ENCODE measurements at regions not wholly inside any gene's neighbourhood (a gene's known extent, or its start where the extent isn't known, plus 50 kb on each side); places are given as distances from the start of the nearest gene placed in this dataset.

- Histone ChIP-seq H3K9ac (ENCODE audit: low read length) (no peak overlapping the region), H3K36me3 (ENCODE audit: control insufficient read depth, insufficient read depth, low read length) (no peaks in the 10 kb centered on the region), H3K27me3 (ENCODE audit: control insufficient read depth, insufficient read depth, low read length) (no peaks in the 10 kb centered on the region), H3K4me3 (ENCODE audit: low read length) (no peak overlapping the region), H3K27ac (ENCODE audit: low read depth, low read length) (no peak overlapping the region), H3K4me1 (ENCODE audit: control insufficient read depth, insufficient read depth, low read length) (no peaks in the 10 kb centered on the region)
Measured at GRCh38 chr3:82054849-82055248, 293.4 kb upstream of the GBE1 start.

GRCh38 chr3:82053236-82053635 is 291.8 kb upstream of the GBE1 start:
- H3K4me3 ChIP-seq (ENCODE audit: low read length) = no peak overlapping the region
- no peaks in the 10 kb centered on the region for H3K27me3 ChIP-seq (ENCODE audit: control insufficient read depth, insufficient read depth, low read length)
- no peaks in the 10 kb centered on the region for H3K4me1 ChIP-seq (ENCODE audit: control insufficient read depth, insufficient read depth, low read length)
- H3K9ac ChIP-seq (ENCODE audit: low read length) = no peak overlapping the region
- no peak overlapping the region for H3K27ac ChIP-seq (ENCODE audit: low read depth, low read length)
- no peaks in the 10 kb centered on the region for H3K36me3 ChIP-seq (ENCODE audit: control insufficient read depth, insufficient read depth, low read length)

- Histone ChIP-seq H3K27ac (ENCODE audit: low read depth, low read length) (no peak overlapping the region), H3K27me3 (ENCODE audit: control insufficient read depth, insufficient read depth, low read length) (no peaks in the 10 kb centered on the region), H3K9ac (ENCODE audit: low read length) (no peak overlapping the region), H3K4me1 (ENCODE audit: control insufficient read depth, insufficient read depth, low read length) (no peaks in the 10 kb centered on the region), H3K36me3 (ENCODE audit: control insufficient read depth, insufficient read depth, low read length) (no peaks in the 10 kb centered on the region), H3K4me3 (ENCODE audit: low read length) (no peak overlapping the region)
Measured at GRCh38 chr3:82050382-82050781, 288.9 kb upstream of the GBE1 start.

- Histone ChIP-seq H3K27ac (ENCODE audit: low read depth, low read length) (no peak overlapping the region), H3K36me3 (ENCODE audit: control insufficient read depth, insufficient read depth, low read length) (no peaks in the 10 kb centered on the region), H3K9ac (ENCODE audit: low read length) (no peak overlapping the region), H3K4me3 (ENCODE audit: low read length) (no peak overlapping the region), H3K4me1 (ENCODE audit: control insufficient read depth, insufficient read depth, low read length) (no peaks in the 10 kb centered on the region), H3K27me3 (ENCODE audit: control insufficient read depth, insufficient read depth, low read length) (no peaks in the 10 kb centered on the region)
Measured at GRCh38 chr3:82048711-82049110, 287.3 kb upstream of the GBE1 start.

GRCh38 chr3:82044930-82045705 is 283.7 kb upstream of the GBE1 start:
- Histone ChIP-seq H3K27ac (ENCODE audit: low read depth, low read length) (no peak overlapping the region), H3K36me3 (ENCODE audit: control insufficient read depth, insufficient read depth, low read length) (no peaks in the 10 kb centered on the region), H3K27me3 (ENCODE audit: control insufficient read depth, insufficient read depth, low read length) (no peaks in the 10 kb centered on the region), H3K4me3 (ENCODE audit: low read length) (no peak overlapping the region), H3K9ac (ENCODE audit: low read length) (no peak overlapping the region), H3K4me1 (ENCODE audit: control insufficient read depth, insufficient read depth, low read length) (no peaks in the 10 kb centered on the region)

- H3K36me3 ChIP-seq (ENCODE audit: control insufficient read depth, insufficient read depth, low read length) = no peaks in the 10 kb centered on the region
Measured at GRCh38 chr3:82038556-82038955, 277.1 kb upstream of the GBE1 start.

GRCh38 chr3:82033186-82033585 is 271.7 kb upstream of the GBE1 start:
- Histone ChIP-seq H3K4me1 (ENCODE audit: control insufficient read depth, insufficient read depth, low read length) (no peaks in the 10 kb centered on the region), H3K4me3 (ENCODE audit: low read length) (no peak overlapping the region), H3K36me3 (ENCODE audit: control insufficient read depth, insufficient read depth, low read length) (no peaks in the 10 kb centered on the region), H3K9ac (ENCODE audit: low read length) (no peak overlapping the region), H3K27ac (ENCODE audit: low read depth, low read length) (no peak overlapping the region), H3K27me3 (ENCODE audit: control insufficient read depth, insufficient read depth, low read length) (no peaks in the 10 kb centered on the region)

More at GRCh38 chr3:82038556-82038955, 277.1 kb upstream of the GBE1 start:
- H3K27ac ChIP-seq (ENCODE audit: low read depth, low read length) = no peak overlapping the region
- no peaks in the 10 kb centered on the region for H3K27me3 ChIP-seq (ENCODE audit: control insufficient read depth, insufficient read depth, low read length)
- no peak overlapping the region for H3K9ac ChIP-seq (ENCODE audit: low read length)
- no peaks in the 10 kb centered on the region for H3K4me1 ChIP-seq (ENCODE audit: control insufficient read depth, insufficient read depth, low read length)
- H3K4me3 ChIP-seq (ENCODE audit: low read length) = no peak overlapping the region

GRCh38 chr3:82031596-82031995 is 270.2 kb upstream of the GBE1 start:
- H3K36me3 ChIP-seq (ENCODE audit: control insufficient read depth, insufficient read depth, low read length) = no peaks in the 10 kb centered on the region
- H3K4me1 ChIP-seq (ENCODE audit: control insufficient read depth, insufficient read depth, low read length) = no peaks in the 10 kb centered on the region
- no peak overlapping the region for H3K9ac ChIP-seq (ENCODE audit: low read length)
- H3K27ac ChIP-seq (ENCODE audit: low read depth, low read length) = no peak overlapping the region
- no peaks in the 10 kb centered on the region for H3K27me3 ChIP-seq (ENCODE audit: control insufficient read depth, insufficient read depth, low read length)
- no peak overlapping the region for H3K4me3 ChIP-seq (ENCODE audit: low read length)

- no peaks in the 10 kb centered on the region for H3K4me1 ChIP-seq (ENCODE audit: control insufficient read depth, insufficient read depth, low read length)
- H3K4me3 ChIP-seq (ENCODE audit: low read length) = no peak overlapping the region
- H3K36me3 ChIP-seq (ENCODE audit: control insufficient read depth, insufficient read depth, low read length) = no peaks in the 10 kb centered on the region
- no peak overlapping the region for H3K27ac ChIP-seq (ENCODE audit: low read depth, low read length)
- H3K27me3 ChIP-seq (ENCODE audit: control insufficient read depth, insufficient read depth, low read length) = no peaks in the 10 kb centered on the region
- H3K9ac ChIP-seq (ENCODE audit: low read length) = no peak overlapping the region
Measured at GRCh38 chr3:82030916-82031315, 269.5 kb upstream of the GBE1 start.

GRCh38 chr3:82022836-82023235 is 261.4 kb upstream of the GBE1 start:
- H3K9ac ChIP-seq (ENCODE audit: low read length) = no peak overlapping the region
- no peak overlapping the region for H3K27ac ChIP-seq (ENCODE audit: low read depth, low read length)
- H3K4me1 ChIP-seq (ENCODE audit: control insufficient read depth, insufficient read depth, low read length) = no peaks in the 10 kb centered on the region
- H3K4me3 ChIP-seq (ENCODE audit: low read length) = no peak overlapping the region
- no peaks in the 10 kb centered on the region for H3K27me3 ChIP-seq (ENCODE audit: control insufficient read depth, insufficient read depth, low read length)
- H3K36me3 ChIP-seq (ENCODE audit: control insufficient read depth, insufficient read depth, low read length) = no peaks in the 10 kb centered on the region

- no peaks in the 10 kb centered on the region for H3K36me3 ChIP-seq (ENCODE audit: control insufficient read depth, insufficient read depth, low read length)
- H3K4me1 ChIP-seq (ENCODE audit: control insufficient read depth, insufficient read depth, low read length) = no peaks in the 10 kb centered on the region
- no peak overlapping the region for H3K9ac ChIP-seq (ENCODE audit: low read length)
- H3K4me3 ChIP-seq (ENCODE audit: low read length) = no peak overlapping the region
- H3K27me3 ChIP-seq (ENCODE audit: control insufficient read depth, insufficient read depth, low read length) = no peaks in the 10 kb centered on the region
- no peak overlapping the region for H3K27ac ChIP-seq (ENCODE audit: low read depth, low read length)
Measured at GRCh38 chr3:82020282-82020681, 258.8 kb upstream of the GBE1 start.

GRCh38 chr3:82015241-82015640 is 253.8 kb upstream of the GBE1 start:
- Histone ChIP-seq H3K9ac (ENCODE audit: low read length) (no peak overlapping the region), H3K4me1 (ENCODE audit: control insufficient read depth, insufficient read depth, low read length) (no peaks in the 10 kb centered on the region), H3K27ac (ENCODE audit: low read depth, low read length) (no peak overlapping the region), H3K36me3 (ENCODE audit: control insufficient read depth, insufficient read depth, low read length) (no peaks in the 10 kb centered on the region), H3K27me3 (ENCODE audit: control insufficient read depth, insufficient read depth, low read length) (no peaks in the 10 kb centered on the region), H3K4me3 (ENCODE audit: low read length) (no peak overlapping the region)

- H3K4me3 ChIP-seq (ENCODE audit: low read length) = no peak overlapping the region
- no peaks in the 10 kb centered on the region for H3K36me3 ChIP-seq (ENCODE audit: control insufficient read depth, insufficient read depth, low read length)
- no peak overlapping the region for H3K9ac ChIP-seq (ENCODE audit: low read length)
- H3K27ac ChIP-seq (ENCODE audit: low read depth, low read length) = no peak overlapping the region
- H3K27me3 ChIP-seq (ENCODE audit: control insufficient read depth, insufficient read depth, low read length) = no peaks in the 10 kb centered on the region
- no peaks in the 10 kb centered on the region for H3K4me1 ChIP-seq (ENCODE audit: control insufficient read depth, insufficient read depth, low read length)
Measured at GRCh38 chr3:82012775-82013174, 251.3 kb upstream of the GBE1 start.
